ENCODE measurements at regions not wholly inside any gene's neighbourhood (a gene's known extent, or its start where the extent isn't known, plus 50 kb on each side); places are given as distances from the start of the nearest gene placed in this dataset.

DNA sequence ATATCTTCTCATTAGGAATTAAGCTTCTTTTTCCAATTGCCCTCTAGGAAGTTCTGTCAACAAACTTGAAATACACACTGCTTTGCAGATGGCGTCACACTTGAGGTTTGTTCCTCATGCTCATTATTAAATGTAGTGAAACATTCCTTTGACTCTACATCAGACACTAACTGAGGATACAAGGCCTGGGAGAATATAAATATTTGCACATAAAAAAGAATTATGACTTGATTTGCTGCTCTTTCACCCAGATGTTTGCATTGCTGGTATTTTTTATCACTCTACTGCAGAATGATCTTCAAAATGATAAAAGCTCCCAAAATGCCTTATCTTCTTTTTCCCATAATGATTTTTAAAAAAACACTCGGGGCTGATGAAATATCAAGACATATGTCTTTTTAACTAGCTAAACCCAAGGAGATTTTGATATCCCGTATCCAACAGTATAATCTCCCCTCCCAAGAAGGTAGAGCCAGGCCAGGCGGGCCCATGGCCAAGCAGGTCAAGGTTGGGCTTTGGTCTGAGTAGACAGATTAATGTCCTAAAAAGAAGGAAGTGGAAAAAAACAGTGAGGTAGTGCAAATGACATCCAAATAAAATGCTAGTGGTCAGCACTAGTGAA is 264.6 kb downstream of the HHIPL2 start:
- 54% methylated on average over 4 of the region's 4 CpGs for WGBS (ENCODE audit: low lambda C conversion rate, missing lambda C conversion rate)
- no peaks in the 10 kb centered on the region for H3K4me1 ChIP-seq (ENCODE audit: insufficient read depth)
- H3K4me3 ChIP-seq, result no peak overlapping the region
- H3K79me2 ChIP-seq, result no peaks in the 10 kb centered on the region
- peak overlapping the region; percentile 45 for H3K27ac ChIP-seq
- H3K27me3 ChIP-seq, result no peaks in the 10 kb centered on the region
- no peak overlapping the region for H2AFZ ChIP-seq
- H3K9me3 ChIP-seq (ENCODE audit: low read depth), result no peaks in the 10 kb centered on the region
- TF ChIP-seq EZH2phosphoT487 (IDR thresholded peaks at IDR 0.05; ENCODE audit: low read depth, severe bottlenecking, unreplicated experiment) (no peak), EZH2 (IDR thresholded peaks at IDR 0.05; ENCODE audit: borderline replicate concordance) (no peak)
- TF ChIP-seq, protein P1, sequence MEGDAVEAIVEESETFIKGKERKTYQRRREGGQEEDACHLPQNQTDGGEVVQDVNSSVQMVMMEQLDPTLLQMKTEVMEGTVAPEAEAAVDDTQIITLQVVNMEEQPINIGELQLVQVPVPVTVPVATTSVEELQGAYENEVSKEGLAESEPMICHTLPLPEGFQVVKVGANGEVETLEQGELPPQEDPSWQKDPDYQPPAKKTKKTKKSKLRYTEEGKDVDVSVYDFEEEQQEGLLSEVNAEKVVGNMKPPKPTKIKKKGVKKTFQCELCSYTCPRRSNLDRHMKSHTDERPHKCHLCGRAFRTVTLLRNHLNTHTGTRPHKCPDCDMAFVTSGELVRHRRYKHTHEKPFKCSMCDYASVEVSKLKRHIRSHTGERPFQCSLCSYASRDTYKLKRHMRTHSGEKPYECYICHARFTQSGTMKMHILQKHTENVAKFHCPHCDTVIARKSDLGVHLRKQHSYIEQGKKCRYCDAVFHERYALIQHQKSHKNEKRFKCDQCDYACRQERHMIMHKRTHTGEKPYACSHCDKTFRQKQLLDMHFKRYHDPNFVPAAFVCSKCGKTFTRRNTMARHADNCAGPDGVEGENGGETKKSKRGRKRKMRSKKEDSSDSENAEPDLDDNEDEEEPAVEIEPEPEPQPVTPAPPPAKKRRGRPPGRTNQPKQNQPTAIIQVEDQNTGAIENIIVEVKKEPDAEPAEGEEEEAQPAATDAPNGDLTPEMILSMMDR (IDR thresholded peaks at IDR 0.05; ENCODE audit: poor library complexity), result no peak
- no peak for DNase-seq (ENCODE audit: low spot score)
- no peaks in the 10 kb centered on the region for H3K36me3 ChIP-seq (replicated peaks; ENCODE audit: insufficient read depth, low read depth)
- no peak overlapping the region for H3K4me2 ChIP-seq
- no peaks in the 10 kb centered on the region for H4K20me1 ChIP-seq (ENCODE audit: insufficient read depth, poor library complexity, severe bottlenecking)
- H3K9me2 ChIP-seq (replicated peaks; ENCODE audit: insufficient read depth), result no peaks in the 10 kb centered on the region

DNA sequence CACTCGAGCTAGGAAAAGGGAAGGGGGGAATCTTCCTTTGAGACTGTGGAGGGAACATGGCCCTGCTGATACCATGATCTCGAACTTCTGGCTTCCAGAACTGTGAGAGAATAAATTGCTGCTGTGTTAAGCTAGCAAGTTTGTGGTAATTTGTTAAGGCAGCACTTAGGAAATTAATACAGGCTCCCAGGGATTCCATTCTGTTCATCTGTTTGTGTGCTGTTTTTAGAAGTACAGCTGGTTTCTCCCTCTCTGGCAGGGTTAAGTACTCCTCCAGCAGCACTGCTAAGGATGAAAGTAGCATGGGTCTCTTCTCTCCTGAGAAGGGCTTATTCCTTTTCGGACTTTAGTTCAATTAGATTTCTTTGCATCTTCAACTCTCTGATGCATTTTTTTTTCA is 268.3 kb downstream of the HHIPL2 start:
- Histone ChIP-seq H3K9me3 (ENCODE audit: low read depth) (no peaks in the 10 kb centered on the region), H4K20me1 (ENCODE audit: insufficient read depth, poor library complexity, severe bottlenecking) (no peaks in the 10 kb centered on the region), H3K9me2 (replicated peaks; ENCODE audit: insufficient read depth) (no peaks in the 10 kb centered on the region), H2AFZ (no peak overlapping the region), H3K27ac (no peak overlapping the region), H3K79me2 (no peaks in the 10 kb centered on the region), H3K4me3 (no peak overlapping the region), H3K27me3 (no peaks in the 10 kb centered on the region), H3K4me1 (ENCODE audit: insufficient read depth) (no peaks in the 10 kb centered on the region), H3K36me3 (replicated peaks; ENCODE audit: insufficient read depth, low read depth) (no peaks in the 10 kb centered on the region), H3K4me2 (no peak overlapping the region)
- TF ChIP-seq, protein P1 (IDR thresholded peaks at IDR 0.05; ENCODE audit: poor library complexity), result no peak
- no peak for TF ChIP-seq EZH2 (IDR thresholded peaks at IDR 0.05; ENCODE audit: borderline replicate concordance)
- TF ChIP-seq EZH2phosphoT487 (IDR thresholded peaks at IDR 0.05; ENCODE audit: low read depth, severe bottlenecking, unreplicated experiment), result no peak
- 95% methylated on average over 3 of the region's 3 CpGs for WGBS (ENCODE audit: low lambda C conversion rate, missing lambda C conversion rate)
- no peak for DNase-seq (ENCODE audit: low spot score)

DNA sequence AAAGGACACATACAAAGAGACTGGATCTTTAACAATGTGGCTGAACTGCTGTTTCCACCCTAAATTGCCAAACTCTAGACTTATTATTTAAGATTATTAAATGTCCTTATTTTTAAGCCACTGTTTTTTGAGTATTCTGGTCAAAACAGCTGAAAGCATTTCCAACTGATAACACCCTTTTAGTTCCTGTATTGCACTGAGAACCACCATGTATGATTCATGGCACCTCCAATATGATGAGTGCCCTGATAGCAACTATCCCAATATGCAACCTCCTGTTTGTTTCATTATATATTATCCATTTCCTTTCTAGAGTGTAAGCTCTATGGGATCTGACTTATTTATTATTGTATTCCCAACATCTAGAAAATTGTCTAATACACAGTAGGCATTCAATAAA is 269.4 kb downstream of the HHIPL2 start:
- no peak overlapping the region for H3K4me2 ChIP-seq
- no peak for TF ChIP-seq EZH2 (IDR thresholded peaks at IDR 0.05; ENCODE audit: borderline replicate concordance)
- TF ChIP-seq, protein P1 (IDR thresholded peaks at IDR 0.05; ENCODE audit: poor library complexity), result no peak
- TF ChIP-seq EZH2phosphoT487 (IDR thresholded peaks at IDR 0.05; ENCODE audit: low read depth, severe bottlenecking, unreplicated experiment), result no peak
- H3K9me2 ChIP-seq (replicated peaks; ENCODE audit: insufficient read depth), result no peaks in the 10 kb centered on the region

More for the DNA sequence above, 269.4 kb downstream of the HHIPL2 start:
- no peak overlapping the region for H2AFZ ChIP-seq
- no peaks in the 10 kb centered on the region for H3K27me3 ChIP-seq
- no peaks in the 10 kb centered on the region for H4K20me1 ChIP-seq (ENCODE audit: insufficient read depth, poor library complexity, severe bottlenecking)
- H3K4me3 ChIP-seq, result no peak overlapping the region
- no peaks in the 10 kb centered on the region for H3K79me2 ChIP-seq
- H3K4me1 ChIP-seq (ENCODE audit: insufficient read depth), result no peaks in the 10 kb centered on the region
- H3K36me3 ChIP-seq (replicated peaks; ENCODE audit: insufficient read depth, low read depth), result no peaks in the 10 kb centered on the region
- no peak overlapping the region for H3K27ac ChIP-seq
- no peak for DNase-seq (ENCODE audit: low spot score)
- H3K9me3 ChIP-seq (ENCODE audit: low read depth), result no peaks in the 10 kb centered on the region

Data from hepatocyte (in vitro differentiated cells).